ENCODE measurements at regions not wholly inside any gene's neighbourhood (a gene's known extent, or its start where the extent isn't known, plus 50 kb on each side); places are given as distances from the start of the nearest gene placed in this dataset.

GRCh38 chr17:69814031-69814430, 261.0 kb upstream of the KCNJ16 start:
- H3K9ac ChIP-seq (ENCODE audit: insufficient read depth, low read depth, low read length), result no peak overlapping the region
- peaks cover 88% of the 10 kb centered on the region for H3K9me3 ChIP-seq (ENCODE audit: low read length)
- no peak overlapping the region for H3K27ac ChIP-seq (ENCODE audit: extremely low read length, insufficient read depth, low read length)
- H3K4me2 ChIP-seq (ENCODE audit: low read depth, low read length), result no peak overlapping the region
- no peak for ATAC-seq
- no peaks in the 10 kb centered on the region for H3K4me1 ChIP-seq (ENCODE audit: insufficient read depth, low read length)
- BruUV-seq (replicated peaks), result no TSS peak
- DNase-seq (ENCODE audit: low spot score), result no peak
- intact Hi-C loops (cut with micrococcal nuclease; ENCODE audit: unreplicated experiment), result no loop called here
- CTCF ChIA-PET (ENCODE audit: low intra/inter-chr PET ratio, low total read pairs), result no interaction called here
- H3K4me3 ChIP-seq (replicated peaks in 1 of 3; ENCODE audit: insufficient read depth in 1 of 3, low read depth in 2 of 3, low read length in 3 of 3), result no peak overlapping the region
- H3K27me3 ChIP-seq (ENCODE audit: control insufficient read depth in 1 of 2, insufficient read depth in 2 of 2, low read length in 2 of 2), result no peaks in the 10 kb centered on the region
- H3K36me3 ChIP-seq (replicated peaks in 1 of 2; ENCODE audit: control insufficient read depth in 1 of 2, insufficient read depth in 2 of 2, low read length in 2 of 2), result no peaks in the 10 kb centered on the region
- TF ChIP-seq THAP8 (CRISPR knock-in tag; IDR thresholded peaks at IDR 0.05; ENCODE audit: borderline replicate concordance) (no peak), HCFC1 (IDR thresholded peaks at IDR 0.05; ENCODE audit: low read depth, low read length) (no peak), HOXA7 (CRISPR knock-in tag; IDR thresholded peaks at IDR 0.05) (no peak), SATB2 (CRISPR knock-in tag; IDR thresholded peaks at IDR 0.05) (no peak), AFF4 (CRISPR knock-in tag; IDR thresholded peaks at IDR 0.05) (no peak), AGO2 (optimal IDR thresholded peaks at IDR 0.05; ENCODE audit: low read depth, low read length) (no peak), HNRNPH1 (optimal IDR thresholded peaks at IDR 0.05; ENCODE audit: low read depth, low read length) (no peak), DBP (CRISPR knock-in tag; IDR thresholded peaks at IDR 0.05; ENCODE audit: not compliant biosample characterization) (no peak), ELF3 (CRISPR knock-in tag; IDR thresholded peaks at IDR 0.05) (no peak), REL (CRISPR knock-in tag; conservative IDR thresholded peaks at IDR 0.05) (no peak), ZMYM3 (CRISPR knock-in tag; IDR thresholded peaks at IDR 0.05) (no peak), GFI1 (CRISPR knock-in tag; IDR thresholded peaks at IDR 0.05; ENCODE audit: borderline replicate concordance) (no peak), MED13 (CRISPR knock-in tag; IDR thresholded peaks at IDR 0.05) (no peak), ZNF20 (CRISPR knock-in tag; IDR thresholded peaks at IDR 0.05) (no peak)
- WGBS (ENCODE audit: low lambda C conversion rate), result 2% methylated on average over 2 of the region's 2 CpGs
- no peaks in the 10 kb centered on the region for H3K79me2 ChIP-seq (ENCODE audit: insufficient read depth, low read length)
- in situ Hi-C loops (cut with HindIII; ENCODE audit: extremely low pct_ligation_motif_present, low pct_unique_long_range_greater_than_20kb), result no loop called here
- POLR2A ChIA-PET, result no interaction called here
- no peak for FAIRE-seq
- H4K20me1 ChIP-seq (ENCODE audit: insufficient read depth, low read length), result no peaks in the 10 kb centered on the region
- H2AFZ ChIP-seq (ENCODE audit: low read length), result no peak overlapping the region

All from HepG2 (cell line).